ENCODE measurements at regions not wholly inside any gene's neighbourhood (a gene's known extent, or its start where the extent isn't known, plus 50 kb on each side); places are given as distances from the start of the nearest gene placed in this dataset.

- TF ChIP-seq POLR2A (IDR thresholded peaks at IDR 0.05) (no peak), CTCF (IDR thresholded peaks at IDR 0.05) (no peak)
Observed at GRCh38 chr17:83013779-83014117, 65.7 kb upstream of the METRNL start.
